Breast epithelium (tissue), 4 donors: ENCODE measurements at regions not wholly inside any gene's neighbourhood (a gene's known extent, or its start where the extent isn't known, plus 50 kb on each side); places are given as distances from the start of the nearest gene placed in this dataset.
A peak's percentile ranks its signal among the peaks of the same experiment; 100 is the strongest.
"Not testable (repeated sequence)": the region's sequence is repeated elsewhere in the genome, so short reads cannot be mapped to it uniquely, and the experiment has no call there.

ENCODE experiments used
- DNase-seq, 2 donors: peaks; one replicate each; pipeline ENCODE4 v3.0.0-alpha.2; 2019; ENCODE audit warnings: low spot score in 2 of 2
- H3K27ac ChIP-seq, 2 donors: fragments of 200-600 bp; sonication (generic) in 1 of 2; one replicate each; pipeline ENCODE4 v1.5.1; 2016 to 2019; ENCODE audit warnings: mild to moderate bottlenecking in 1 of 2
- H3K27me3 ChIP-seq, 2 donors: fragments of 200-600 bp; sonication (generic) in 1 of 2; one replicate each; pipeline versions ENCODE4 v1.5.1 to v1.6.0; 2017 to 2019; ENCODE audit warnings: control low read depth in 1 of 2, mild to moderate bottlenecking in 1 of 2
- H3K36me3 ChIP-seq: fragments of 200-600 bp; one replicate; pipeline ENCODE4 v1.5.1; 2019
- H3K4me1 ChIP-seq, 2 donors: fragments of 200-600 bp; sonication (generic); one replicate each; pipeline ENCODE4 v1.5.1; 2016 to 2019; ENCODE audit warnings: control low read depth in 1 of 2
- H3K4me3 ChIP-seq, 3 donors: fragments of 200-600 bp; sonication (generic); 1 replicate in 2 of 3; 2 replicates in 1 of 3; pipeline ENCODE4 v1.5.1; 2016 to 2019; ENCODE audit warnings: mild to moderate bottlenecking in 3 of 3, moderate library complexity in 2 of 3
- H3K9me3 ChIP-seq, 2 donors: fragments of 200-600 bp; sonication (generic) in 1 of 2; one replicate each; pipeline ENCODE4 v1.5.1; 2016 to 2019; ENCODE audit warnings: control low read depth in 1 of 2
- POLR2A ChIP-seq: fragments of 450-650 bp; IDR thresholded peaks from one replicate; pipeline ENCODE4 v1.6.1; 2016; ENCODE audit warnings: antibody characterized with exemption, mild to moderate bottlenecking, moderate library complexity
- POLR2AphosphoS5 ChIP-seq, 3 donors: sonication (generic); formaldehyde crosslinking; IDR thresholded peaks; one replicate each; pipeline ENCODE4 v1.6.1; 2017; ENCODE audit warnings: antibody characterized with exemption in 3 of 3
- intact Hi-C: fragments of 100-400 bp; cut with DNase I; formaldehyde crosslinking; loops from one replicate; pipeline ENCODE4 v1.15.1; 2023; ENCODE audit warnings: low total_unique reads
- TF ChIP-seq, protein P1 (sequence below), 3 donors: fragments of 450-650 bp; IDR thresholded peaks; one replicate each; pipeline ENCODE4 v1.5.1; 2016 to 2017; ENCODE audit warnings: antibody characterized with exemption in 3 of 3, mild to moderate bottlenecking in 3 of 3, moderate library complexity in 3 of 3

DNA sequence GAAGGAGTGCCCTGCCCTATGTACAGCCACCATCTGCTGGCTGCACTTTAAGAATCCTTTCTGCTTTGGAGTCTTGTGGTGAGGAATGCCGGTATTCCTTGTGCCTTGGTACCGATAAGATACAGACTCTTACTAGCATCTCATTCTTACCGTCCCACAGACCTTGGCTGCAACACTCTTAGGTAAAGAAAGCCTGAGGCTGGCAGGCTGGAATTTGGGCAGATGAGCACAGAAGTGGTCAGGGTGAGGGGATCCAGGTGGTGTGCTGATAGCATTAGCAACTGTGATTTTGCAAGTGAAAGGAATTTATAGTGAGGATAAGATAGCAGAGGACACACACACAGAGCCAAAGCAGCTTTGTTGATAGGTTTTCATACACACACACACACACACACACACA is 198.1 kb downstream of the ENC1 start:
- no peak for TF ChIP-seq POLR2AphosphoS5 (IDR thresholded peaks at IDR 0.05)
- TF ChIP-seq POLR2A: no peak
- TF ChIP-seq, protein P1, sequence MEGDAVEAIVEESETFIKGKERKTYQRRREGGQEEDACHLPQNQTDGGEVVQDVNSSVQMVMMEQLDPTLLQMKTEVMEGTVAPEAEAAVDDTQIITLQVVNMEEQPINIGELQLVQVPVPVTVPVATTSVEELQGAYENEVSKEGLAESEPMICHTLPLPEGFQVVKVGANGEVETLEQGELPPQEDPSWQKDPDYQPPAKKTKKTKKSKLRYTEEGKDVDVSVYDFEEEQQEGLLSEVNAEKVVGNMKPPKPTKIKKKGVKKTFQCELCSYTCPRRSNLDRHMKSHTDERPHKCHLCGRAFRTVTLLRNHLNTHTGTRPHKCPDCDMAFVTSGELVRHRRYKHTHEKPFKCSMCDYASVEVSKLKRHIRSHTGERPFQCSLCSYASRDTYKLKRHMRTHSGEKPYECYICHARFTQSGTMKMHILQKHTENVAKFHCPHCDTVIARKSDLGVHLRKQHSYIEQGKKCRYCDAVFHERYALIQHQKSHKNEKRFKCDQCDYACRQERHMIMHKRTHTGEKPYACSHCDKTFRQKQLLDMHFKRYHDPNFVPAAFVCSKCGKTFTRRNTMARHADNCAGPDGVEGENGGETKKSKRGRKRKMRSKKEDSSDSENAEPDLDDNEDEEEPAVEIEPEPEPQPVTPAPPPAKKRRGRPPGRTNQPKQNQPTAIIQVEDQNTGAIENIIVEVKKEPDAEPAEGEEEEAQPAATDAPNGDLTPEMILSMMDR (IDR thresholded peaks at IDR 0.05): no peak
- no peaks in the 10 kb centered on the region for H3K27me3 ChIP-seq
- no peak for DNase-seq
- intact Hi-C loops: no loop called here
- H3K27ac ChIP-seq: no peak overlapping the region
- H3K4me1 ChIP-seq: no peaks in the 10 kb centered on the region
- no peak overlapping the region for H3K4me3 ChIP-seq
- H3K9me3 ChIP-seq: no peaks in the 10 kb centered on the region
- no peaks in the 10 kb centered on the region for H3K36me3 ChIP-seq

DNA sequence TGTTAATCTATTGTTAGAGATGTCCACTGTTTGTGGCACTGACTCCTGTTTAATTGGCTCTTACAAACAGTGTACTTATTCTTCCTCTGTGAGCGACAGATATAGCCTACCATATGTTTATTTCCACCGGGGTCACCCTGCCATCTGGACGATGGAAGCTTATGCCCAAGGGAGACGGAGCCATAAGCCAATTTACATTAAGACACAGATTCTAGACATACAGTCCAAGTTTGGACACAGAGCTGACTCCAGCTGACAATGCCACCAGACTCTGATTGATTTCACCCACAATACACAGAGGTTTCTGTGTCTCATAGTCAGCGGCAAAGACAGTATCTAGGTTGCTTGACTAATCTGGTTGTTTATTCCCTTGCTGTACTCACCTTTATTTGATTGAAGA is 198.9 kb downstream of the ENC1 start:
- H3K4me3 ChIP-seq: no peak overlapping the region
- H3K27me3 ChIP-seq: no peaks in the 10 kb centered on the region
- no peak for DNase-seq

GRCh38 chr5:74440341-74440740 is 200.2 kb downstream of the ENC1 start:
- no peaks in the 10 kb centered on the region for H3K9me3 ChIP-seq
- H3K36me3 ChIP-seq: no peaks in the 10 kb centered on the region
- no peak for DNase-seq
- no peak overlapping the region for H3K27ac ChIP-seq
- no peak overlapping the region for H3K4me3 ChIP-seq
- H3K27me3 ChIP-seq: no peaks in the 10 kb centered on the region
- TF ChIP-seq, protein P1 (IDR thresholded peaks at IDR 0.05): no peak
- TF ChIP-seq POLR2AphosphoS5 (IDR thresholded peaks at IDR 0.05) (no peak), POLR2A (no peak)
- H3K4me1 ChIP-seq: no peaks in the 10 kb centered on the region
- intact Hi-C loops: no loop called here

More for the DNA sequence above, 198.9 kb downstream of the ENC1 start:
- Histone ChIP-seq H3K27ac (no peak overlapping the region), H3K9me3 (no peaks in the 10 kb centered on the region), H3K4me1 (no peaks in the 10 kb centered on the region), H3K36me3 (no peaks in the 10 kb centered on the region)
- intact Hi-C loops: no loop called here
- TF ChIP-seq POLR2A (no peak), POLR2AphosphoS5 (IDR thresholded peaks at IDR 0.05) (no peak)
- TF ChIP-seq, protein P1 (IDR thresholded peaks at IDR 0.05): no peak

DNA sequence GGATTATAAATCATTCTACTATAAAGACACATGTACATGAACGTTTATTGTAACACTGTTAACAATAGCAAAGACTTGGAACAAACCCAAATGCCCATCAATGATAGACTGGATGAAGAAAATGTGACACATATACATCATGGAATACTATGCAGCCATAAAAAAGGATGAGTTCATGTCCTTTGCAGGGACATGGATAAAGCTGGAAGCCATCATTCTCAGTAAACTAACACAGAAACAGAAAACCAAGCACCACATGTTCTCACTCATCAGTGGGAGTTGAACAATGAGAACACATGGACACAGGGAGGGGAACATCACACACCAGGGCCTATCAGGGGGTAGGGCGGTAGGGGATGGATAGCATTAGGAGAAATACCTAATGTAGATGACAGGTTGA is 202.7 kb downstream of the ENC1 start:
- H3K27ac ChIP-seq, intact Hi-C loops, H3K36me3 ChIP-seq, H3K4me3 ChIP-seq, H3K4me1 ChIP-seq, H3K27me3 ChIP-seq, H3K9me3 ChIP-seq, DNase-seq: not testable (repeated sequence)

- H3K27me3 ChIP-seq: no peaks in the 10 kb centered on the region
- no peaks in the 10 kb centered on the region for H3K4me1 ChIP-seq
- no peaks in the 10 kb centered on the region for H3K9me3 ChIP-seq
- H3K27ac ChIP-seq: peak overlapping the region in 1 of 2 donors; percentile 5
- DNase-seq: no peak
- TF ChIP-seq POLR2AphosphoS5 (IDR thresholded peaks at IDR 0.05): no peak
- TF ChIP-seq, protein P1 (IDR thresholded peaks at IDR 0.05): no peak
- TF ChIP-seq POLR2A: no peak
- intact Hi-C loops: no loop called here
- peak overlapping the region in 1 of 3 donors; percentile 13 for H3K4me3 ChIP-seq
- no peaks in the 10 kb centered on the region for H3K36me3 ChIP-seq
Measured at GRCh38 chr5:74433896-74434829, 206.4 kb downstream of the ENC1 start.
